Mesenchymal stem cell (in vitro differentiated cells and primary cell): ENCODE measurements at regions not wholly inside any gene's neighbourhood (a gene's known extent, or its start where the extent isn't known, plus 50 kb on each side); places are given as distances from the start of the nearest gene placed in this dataset.

Experiments
- DNase-seq: peaks from one replicate; pipeline ENCODE4 v3.0.0-alpha.2; 2013
- H2AFZ ChIP-seq: one replicate; pipeline ENCODE4 v1.6.1; 2013; ENCODE audit warnings: low read depth, mild to moderate bottlenecking, control low read depth, inconsistent platforms, low read length, moderate library complexity
- H2AK5ac ChIP-seq: 2 replicates; pipeline ENCODE4 v1.6.1; 2013; ENCODE audit warnings: low read length, moderate library complexity, mild to moderate bottlenecking, inconsistent platforms; ENCODE audit not compliant: severe bottlenecking
- H2BK120ac ChIP-seq: one replicate; pipeline ENCODE4 v1.6.1; 2013; ENCODE audit warnings: low read depth, mild to moderate bottlenecking, inconsistent platforms, low read length, moderate library complexity
- H2BK12ac ChIP-seq, 2 experiments: one replicate each; pipeline ENCODE4 v1.6.1; 2013; ENCODE audit warnings: inconsistent platforms in 2 of 2, low read length in 2 of 2, mild to moderate bottlenecking in 2 of 2, moderate library complexity in 2 of 2, control low read depth in 1 of 2
- H2BK15ac ChIP-seq: one replicate; pipeline ENCODE4 v1.6.1; 2013; ENCODE audit warnings: mild to moderate bottlenecking, low read depth, inconsistent platforms; ENCODE audit not compliant: poor library complexity, severe bottlenecking
- H2BK5ac ChIP-seq: 2 replicates; pipeline ENCODE4 v1.6.1; 2013; ENCODE audit warnings: low read depth, mild to moderate bottlenecking, low read length, control low read depth, inconsistent platforms; ENCODE audit not compliant: poor library complexity, severe bottlenecking
- H3K14ac ChIP-seq, 2 experiments: one replicate each; pipeline ENCODE4 v1.6.1; 2013; ENCODE audit warnings: inconsistent platforms in 2 of 2, low read length in 2 of 2, control low read depth in 1 of 2, mild to moderate bottlenecking in 1 of 2, moderate library complexity in 1 of 2
- H3K18ac ChIP-seq, 2 experiments: one replicate each; pipeline ENCODE4 v1.6.1; 2013; ENCODE audit warnings: inconsistent platforms in 2 of 2, low read length in 2 of 2, control low read depth in 1 of 2, low read depth in 1 of 2, mild to moderate bottlenecking in 1 of 2
- H3K23ac ChIP-seq, 2 experiments: one replicate each; pipeline ENCODE4 v1.6.1; 2013; ENCODE audit warnings: inconsistent platforms in 2 of 2, low read length in 2 of 2, mild to moderate bottlenecking in 2 of 2, moderate library complexity in 2 of 2, control low read depth in 1 of 2
- H3K27ac ChIP-seq: 2 replicates; pipeline ENCODE4 v1.5.1; 2013; ENCODE audit warnings: mild to moderate bottlenecking, moderate library complexity, low read length, control low read depth, inconsistent platforms; ENCODE audit not compliant: poor library complexity, severe bottlenecking
- H3K27me3 ChIP-seq, 2 experiments: 2 replicates each; pipeline versions ENCODE4 v1.6.1 to v1.7.0; 2013; ENCODE audit warnings: low read length in 2 of 2, mild to moderate bottlenecking in 2 of 2, moderate library complexity in 2 of 2, control low read depth in 1 of 2, inconsistent platforms in 1 of 2; ENCODE audit not compliant: control insufficient read depth in 1 of 2, insufficient read depth in 1 of 2
- H3K36me3 ChIP-seq, 2 experiments: 2 replicates each; pipeline versions ENCODE4 v1.6.1 to v1.7.0; 2013; ENCODE audit warnings: low read length in 2 of 2, control low read depth in 1 of 2, inconsistent platforms in 1 of 2, low read depth in 1 of 2, mild to moderate bottlenecking in 1 of 2; ENCODE audit not compliant: insufficient read depth in 2 of 2, control insufficient read depth in 1 of 2
- H3K4ac ChIP-seq, 2 experiments: one replicate each; pipeline ENCODE4 v1.6.1; 2013; ENCODE audit warnings: inconsistent platforms in 2 of 2, low read length in 2 of 2, mild to moderate bottlenecking in 2 of 2, moderate library complexity in 2 of 2, control low read depth in 1 of 2, low read depth in 1 of 2
- H3K4me1 ChIP-seq: 2 replicates; pipeline ENCODE4 v1.6.1; 2013; ENCODE audit warnings: low read depth, low read length, control low read depth; ENCODE audit not compliant: control insufficient read depth, insufficient read depth
- H3K4me2 ChIP-seq: 2 replicates; pipeline ENCODE4 v1.6.1; 2013; ENCODE audit warnings: low read length, mild to moderate bottlenecking, inconsistent platforms; ENCODE audit not compliant: poor library complexity, severe bottlenecking
- H3K4me3 ChIP-seq, 2 experiments: 2 replicates each; pipeline versions ENCODE4 v1.5.1 to v1.7.0; 2013; ENCODE audit warnings: low read length in 2 of 2, mild to moderate bottlenecking in 2 of 2, control low read depth in 1 of 2, low read depth in 1 of 2; ENCODE audit not compliant: insufficient read depth in 1 of 2
- H3K79me1 ChIP-seq: replicated peaks from 2 replicates; pipeline ENCODE4 v1.6.1; 2013; ENCODE audit warnings: mild to moderate bottlenecking, control low read depth, low read length, inconsistent platforms; ENCODE audit not compliant: poor library complexity, severe bottlenecking
- H3K9ac ChIP-seq: 2 replicates; pipeline ENCODE4 v1.7.0; 2013; ENCODE audit warnings: mild to moderate bottlenecking, low read length, moderate library complexity
- H3K9me3 ChIP-seq: 2 replicates; pipeline ENCODE4 v1.7.0; 2013; ENCODE audit warnings: mild to moderate bottlenecking, low read length; ENCODE audit not compliant: control insufficient read depth
- H4K8ac ChIP-seq: one replicate; pipeline ENCODE4 v1.6.1; 2013; ENCODE audit warnings: inconsistent platforms, mild to moderate bottlenecking, low read length, moderate library complexity
- H4K91ac ChIP-seq: one replicate; pipeline ENCODE4 v1.6.1; 2013; ENCODE audit warnings: mild to moderate bottlenecking, low read length, inconsistent platforms
- WGBS: methylation state at CpG from one replicate; pipeline ENCODE4 v1.1.7; 2013; ENCODE audit warnings: mixed read lengths; 5-methylcytosine and 5-hydroxymethylcytosine counted together

DNA sequence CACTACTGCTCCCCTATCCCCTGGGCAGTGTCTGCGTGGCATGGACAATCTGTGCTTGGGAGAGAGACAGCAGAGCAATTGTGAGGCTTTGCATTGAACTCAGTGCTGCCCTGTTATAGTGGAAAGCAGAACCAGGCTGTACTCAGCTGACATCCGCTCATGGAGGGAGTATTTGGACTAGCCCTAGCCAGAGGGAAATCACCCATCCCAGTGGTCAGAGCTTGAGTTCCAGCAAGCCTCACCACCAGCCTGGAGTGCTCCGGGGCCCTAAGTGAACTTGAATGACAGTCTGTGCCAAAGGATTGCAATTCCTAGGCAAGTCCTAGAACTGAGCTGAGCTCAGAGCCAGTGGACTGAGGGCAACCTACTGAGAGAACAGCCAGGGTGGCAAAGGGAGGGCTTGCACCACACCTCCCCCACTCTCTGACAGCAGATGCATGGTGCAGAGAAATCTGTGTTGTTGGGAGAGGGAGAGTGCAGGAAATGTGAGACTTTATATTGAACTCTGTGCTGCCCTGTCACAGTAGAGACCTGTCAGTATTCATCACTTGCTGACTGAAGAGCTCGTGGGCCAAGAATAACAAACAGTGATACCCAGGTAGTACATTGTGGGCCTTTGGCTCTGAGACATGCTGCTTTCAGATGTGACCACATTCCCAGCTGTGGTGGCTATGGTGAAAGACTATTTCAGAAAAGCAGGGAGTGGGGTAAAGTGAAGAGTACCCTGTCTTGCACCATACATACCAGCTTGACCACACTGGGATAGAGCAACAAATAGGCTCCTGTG is 107.7 kb upstream of the SLC5A9 start:
- no peak for DNase-seq
- H2BK120ac ChIP-seq, result no peak overlapping the region
- no peak overlapping the region for H2AFZ ChIP-seq
- H3K4me1 ChIP-seq, result no peaks in the 10 kb centered on the region
- H4K8ac ChIP-seq, result no peak overlapping the region
- peaks cover 4% of the 10 kb centered on the region for H3K9me3 ChIP-seq
- no peak overlapping the region for H3K23ac ChIP-seq
- no peak overlapping the region for H3K14ac ChIP-seq
- no peak overlapping the region for H3K9ac ChIP-seq
- no peak overlapping the region for H2BK5ac ChIP-seq
- no peak overlapping the region for H4K91ac ChIP-seq
- H3K4me3 ChIP-seq, result no peak overlapping the region
- no peak overlapping the region for H3K27ac ChIP-seq
- no peak overlapping the region for H2AK5ac ChIP-seq
- no peak overlapping the region for H2BK15ac ChIP-seq
- no peak overlapping the region for H3K4me2 ChIP-seq
- H3K4ac ChIP-seq, result no peak overlapping the region
- no peaks in the 10 kb centered on the region for H3K36me3 ChIP-seq
- 58% methylated on average over 4 of the region's 4 CpGs for WGBS
- no peak overlapping the region for H3K18ac ChIP-seq
- no peak overlapping the region for H2BK12ac ChIP-seq
- peaks cover 0 to 52% of the 10 kb centered on the region in 2 experiments for H3K27me3 ChIP-seq
- H3K79me1 ChIP-seq, result no peaks in the 10 kb centered on the region

DNA sequence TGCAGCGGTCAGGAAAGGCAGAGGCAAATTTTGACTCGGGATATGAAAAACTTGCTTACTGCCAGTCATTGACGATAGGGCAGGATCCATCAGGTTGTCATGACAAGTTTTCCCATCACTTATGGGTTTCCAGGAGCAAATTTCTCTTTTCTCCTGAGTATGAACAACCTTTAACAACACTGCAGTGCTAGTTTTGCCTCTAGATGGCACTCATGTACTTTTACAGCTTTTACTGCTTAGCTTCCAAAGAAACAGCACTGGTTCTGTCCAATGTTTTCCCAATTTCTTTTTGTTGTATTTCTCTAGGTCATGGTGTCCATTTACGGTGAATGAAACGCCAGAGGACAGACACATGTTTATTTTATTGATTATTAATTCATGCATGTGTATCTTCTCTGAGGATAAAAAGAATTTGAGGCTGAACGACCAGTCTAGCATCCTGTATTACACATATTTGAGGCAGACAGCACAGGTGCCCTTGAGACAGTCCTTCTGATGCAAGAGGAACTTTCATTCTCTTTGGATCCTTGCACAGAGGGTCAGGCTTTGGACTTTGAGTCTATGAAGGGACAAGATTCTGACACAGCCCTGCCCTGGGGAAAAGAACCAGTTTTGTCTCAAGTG is 112.3 kb upstream of the TRABD2B start:
- H4K8ac ChIP-seq, result no peak overlapping the region
- H3K14ac ChIP-seq, result no peak overlapping the region
- H3K9me3 ChIP-seq, result no peaks in the 10 kb centered on the region
- no peak overlapping the region for H3K9ac ChIP-seq
- H2BK12ac ChIP-seq, result no peak overlapping the region
- H4K91ac ChIP-seq, result no peak overlapping the region
- no peak overlapping the region for H2AFZ ChIP-seq
- no peak overlapping the region for H3K27ac ChIP-seq
- peak; percentile 43 for DNase-seq
- no peaks in the 10 kb centered on the region for H3K79me1 ChIP-seq
- H3K4me3 ChIP-seq, result no peak overlapping the region
- H2BK5ac ChIP-seq, result no peak overlapping the region
- H3K4me2 ChIP-seq, result no peak overlapping the region
- H3K23ac ChIP-seq, result no peak overlapping the region
- no peak overlapping the region for H2BK15ac ChIP-seq
- no peak overlapping the region for H2BK120ac ChIP-seq
- no peak overlapping the region for H3K4ac ChIP-seq
- H2AK5ac ChIP-seq, result no peak overlapping the region
- peaks cover 0 to 46% of the 10 kb centered on the region in 2 experiments for H3K27me3 ChIP-seq
- 39% methylated on average over 4 of the region's 6 CpGs for WGBS
- H3K4me1 ChIP-seq, result no peaks in the 10 kb centered on the region
- H3K18ac ChIP-seq, result no peak overlapping the region
- H3K36me3 ChIP-seq, result no peaks in the 10 kb centered on the region

DNA sequence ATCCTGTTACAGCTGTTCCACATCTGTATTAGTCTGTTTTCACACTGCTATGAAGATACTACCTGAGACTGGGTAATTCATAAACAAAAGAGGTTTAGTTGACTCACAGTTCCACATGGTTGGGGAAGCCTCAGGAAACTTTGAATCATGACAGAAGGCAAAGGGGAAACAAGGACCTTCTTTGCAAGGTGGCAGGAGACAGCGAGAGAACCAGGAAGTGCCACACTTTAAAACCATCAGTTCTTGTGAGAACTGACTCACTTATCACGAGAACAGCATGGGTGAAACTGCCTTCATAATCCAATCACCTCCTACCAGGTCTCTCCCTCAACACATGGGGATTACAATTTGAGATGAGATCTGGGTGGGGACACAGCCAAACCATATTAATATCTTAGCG is 110.3 kb upstream of the TRABD2B start:
- Histone ChIP-seq H3K4ac (no peak overlapping the region), H3K27ac (no peak overlapping the region), H2BK12ac (no peak overlapping the region), H3K4me1 (no peaks in the 10 kb centered on the region), H3K9ac (no peak overlapping the region), H3K4me2 (no peak overlapping the region), H3K79me1 (no peaks in the 10 kb centered on the region), H3K4me3 (no peak overlapping the region), H3K9me3 (no peaks in the 10 kb centered on the region), H2BK5ac (no peak overlapping the region), H2BK15ac (no peak overlapping the region), H3K27me3 (peaks cover 4 to 48% of the 10 kb centered on the region in 2 experiments), H4K91ac (no peak overlapping the region), H3K23ac (no peak overlapping the region), H3K14ac (no peak overlapping the region), H3K18ac (no peak overlapping the region), H3K36me3 (no peaks in the 10 kb centered on the region), H2AFZ (no peak overlapping the region), H2AK5ac (no peak overlapping the region), H4K8ac (no peak overlapping the region), H2BK120ac (no peak overlapping the region)
- WGBS, result 55% methylated on average over 3 of the region's 3 CpGs
- no peak for DNase-seq

GRCh38 chr1:48106049-48106448 is 108.9 kb upstream of the TRABD2B start:
- H3K9me3 ChIP-seq, result no peaks in the 10 kb centered on the region
- H4K8ac ChIP-seq, result no peak overlapping the region
- no peak overlapping the region for H3K14ac ChIP-seq
- no peak overlapping the region for H4K91ac ChIP-seq
- no peaks in the 10 kb centered on the region for H3K4me1 ChIP-seq
- no peak overlapping the region for H3K18ac ChIP-seq
- H2BK12ac ChIP-seq, result no peak overlapping the region
- no peak overlapping the region for H2BK5ac ChIP-seq
- peaks cover 4 to 48% of the 10 kb centered on the region in 2 experiments for H3K27me3 ChIP-seq
- no peaks in the 10 kb centered on the region for H3K36me3 ChIP-seq
- H3K27ac ChIP-seq, result no peak overlapping the region
- H3K23ac ChIP-seq, result no peak overlapping the region
- no CpG with 5 or more reads among the region's 2 CpGs for WGBS
- H2BK15ac ChIP-seq, result no peak overlapping the region
- no peak overlapping the region for H2AFZ ChIP-seq
- no peak overlapping the region for H3K4me3 ChIP-seq
- no peak overlapping the region for H3K9ac ChIP-seq
- no peak for DNase-seq
- no peak overlapping the region for H2AK5ac ChIP-seq
- no peaks in the 10 kb centered on the region for H3K79me1 ChIP-seq
- H3K4me2 ChIP-seq, result no peak overlapping the region
- no peak overlapping the region for H3K4ac ChIP-seq
- no peak overlapping the region for H2BK120ac ChIP-seq
